Nephron (organoid): ENCODE measurements at regions not wholly inside any gene's neighbourhood (a gene's known extent, or its start where the extent isn't known, plus 50 kb on each side); places are given as distances from the start of the nearest gene placed in this dataset.

Experiments
- H3K27ac Mint-ChIP-seq, 3 experiments: 2 replicates each; pipeline ENCODE4 v1.8.0; 2020; ENCODE audit warnings: mixed read lengths in 3 of 3, mild to moderate bottlenecking in 2 of 3, moderate library complexity in 1 of 3
- H3K27me3 Mint-ChIP-seq: 2 replicates; pipeline ENCODE4 v1.8.0; 2021; ENCODE audit warnings: low read depth, mild to moderate bottlenecking, moderate library complexity, mixed read lengths
- H3K36me3 Mint-ChIP-seq: 2 replicates; pipeline ENCODE4 v1.8.0; 2020; ENCODE audit warnings: low read depth, mixed read lengths
- H3K4me1 Mint-ChIP-seq: 2 replicates; pipeline ENCODE4 v1.8.0; 2020; ENCODE audit warnings: mixed read lengths
- H3K4me3 Mint-ChIP-seq, 3 experiments: 2 replicates each; pipeline ENCODE4 v1.8.0; 2020; ENCODE audit warnings: mild to moderate bottlenecking in 3 of 3, mixed read lengths in 3 of 3, moderate library complexity in 2 of 3
- H3K9me3 Mint-ChIP-seq: 2 replicates; pipeline ENCODE4 v1.8.0; 2020; ENCODE audit warnings: mixed read lengths
- CTCF ChIP-seq, 3 experiments: fragments of 200-600 bp; sonication (generic); IDR thresholded peaks; one replicate each; pipeline ENCODE4 v1.5.0; 2021; ENCODE audit warnings: antibody characterized with exemption in 3 of 3; ENCODE audit not compliant: unreplicated experiment in 3 of 3

DNA sequence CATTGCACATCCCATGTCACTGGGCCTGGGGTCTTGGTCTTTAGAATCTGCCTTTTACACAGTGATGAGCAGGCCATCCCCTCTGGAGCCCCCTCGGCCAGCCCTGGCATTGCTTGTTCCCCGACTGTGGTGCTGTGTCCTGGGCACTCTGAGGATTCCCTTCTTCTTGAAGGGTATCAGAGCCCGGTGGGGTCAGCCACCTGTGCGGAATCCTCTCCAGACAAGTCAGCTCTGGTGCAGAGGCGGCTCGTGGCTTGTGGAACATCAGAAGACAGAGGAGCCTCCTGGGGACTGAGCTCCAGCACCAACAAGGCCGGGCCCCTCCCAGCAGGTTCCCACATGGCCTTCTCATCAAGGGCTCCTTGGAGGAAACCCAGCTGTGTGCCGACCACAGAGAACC lies 57.9 kb upstream of the AJAP1 start:
- Mint-ChIP-seq H3K27me3 (peaks cover 14% of the 10 kb centered on the region), H3K9me3 (no peaks in the 10 kb centered on the region), H3K4me3 (no peak overlapping the region), H3K27ac (no peak overlapping the region), H3K36me3 (no peaks in the 10 kb centered on the region), H3K4me1 (no peaks in the 10 kb centered on the region)
- TF ChIP-seq CTCF (IDR thresholded peaks at IDR 0.05; ENCODE audit: unreplicated experiment in 3 of 3): no peak

DNA sequence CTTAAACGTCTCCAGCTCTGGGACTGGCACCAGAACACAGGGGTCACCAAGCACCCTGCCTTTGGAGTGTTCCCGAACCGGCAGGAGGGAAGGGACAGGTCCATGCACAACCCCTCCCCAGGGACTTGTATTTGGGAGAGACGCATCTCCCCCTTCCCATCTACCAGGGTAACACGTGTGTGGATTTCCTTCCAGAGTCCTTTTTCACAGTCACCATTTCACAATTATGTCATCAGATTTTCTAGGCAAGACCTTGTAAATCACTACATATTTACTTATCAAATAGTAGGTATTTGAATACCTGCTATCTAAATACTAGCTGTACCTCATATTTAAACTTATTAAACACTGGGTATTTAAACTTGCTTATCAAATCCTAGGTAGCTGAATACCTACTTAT lies 57.4 kb upstream of the AJAP1 start:
- Mint-ChIP-seq H3K4me3 (no peak overlapping the region), H3K36me3 (no peaks in the 10 kb centered on the region), H3K4me1 (no peaks in the 10 kb centered on the region), H3K27me3 (peaks cover 19% of the 10 kb centered on the region), H3K27ac (no peak overlapping the region), H3K9me3 (no peaks in the 10 kb centered on the region)
- no peak for TF ChIP-seq CTCF (IDR thresholded peaks at IDR 0.05; ENCODE audit: unreplicated experiment in 3 of 3)

GRCh38 chr1:4598561-4598960 lies 55.8 kb upstream of the AJAP1 start:
- Mint-ChIP-seq H3K9me3 (no peaks in the 10 kb centered on the region), H3K27ac (no peak overlapping the region), H3K27me3 (peaks cover 29% of the 10 kb centered on the region), H3K4me1 (no peaks in the 10 kb centered on the region), H3K36me3 (no peaks in the 10 kb centered on the region), H3K4me3 (no peak overlapping the region)
- no peak for TF ChIP-seq CTCF (IDR thresholded peaks at IDR 0.05; ENCODE audit: unreplicated experiment in 3 of 3)

DNA sequence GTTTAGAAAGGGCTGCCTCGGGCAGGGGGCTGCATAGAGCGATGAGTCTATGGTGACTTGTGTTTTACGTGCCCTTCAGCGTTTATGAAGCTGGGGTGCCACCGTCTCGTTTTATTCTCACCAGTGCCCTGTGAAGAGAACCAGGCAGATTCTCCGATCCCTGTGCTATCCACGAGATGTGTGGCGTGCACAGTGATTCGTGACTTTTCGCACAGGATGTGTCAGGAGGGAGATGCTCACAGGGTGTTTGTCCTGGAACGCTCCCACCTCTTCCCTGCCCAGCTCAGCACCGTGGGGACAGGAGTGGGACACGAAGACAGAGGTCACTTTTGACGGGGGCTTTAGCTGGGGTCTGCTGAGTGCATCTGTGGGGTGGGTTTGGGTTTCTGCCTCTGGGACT lies 54.9 kb upstream of the AJAP1 start:
- no peak for TF ChIP-seq CTCF (IDR thresholded peaks at IDR 0.05; ENCODE audit: unreplicated experiment in 3 of 3)
- no peak overlapping the region for H3K27ac Mint-ChIP-seq
- no peak overlapping the region for H3K4me3 Mint-ChIP-seq
- no peaks in the 10 kb centered on the region for H3K9me3 Mint-ChIP-seq
- H3K4me1 Mint-ChIP-seq: no peaks in the 10 kb centered on the region
- peaks cover 29% of the 10 kb centered on the region for H3K27me3 Mint-ChIP-seq
- no peaks in the 10 kb centered on the region for H3K36me3 Mint-ChIP-seq

DNA sequence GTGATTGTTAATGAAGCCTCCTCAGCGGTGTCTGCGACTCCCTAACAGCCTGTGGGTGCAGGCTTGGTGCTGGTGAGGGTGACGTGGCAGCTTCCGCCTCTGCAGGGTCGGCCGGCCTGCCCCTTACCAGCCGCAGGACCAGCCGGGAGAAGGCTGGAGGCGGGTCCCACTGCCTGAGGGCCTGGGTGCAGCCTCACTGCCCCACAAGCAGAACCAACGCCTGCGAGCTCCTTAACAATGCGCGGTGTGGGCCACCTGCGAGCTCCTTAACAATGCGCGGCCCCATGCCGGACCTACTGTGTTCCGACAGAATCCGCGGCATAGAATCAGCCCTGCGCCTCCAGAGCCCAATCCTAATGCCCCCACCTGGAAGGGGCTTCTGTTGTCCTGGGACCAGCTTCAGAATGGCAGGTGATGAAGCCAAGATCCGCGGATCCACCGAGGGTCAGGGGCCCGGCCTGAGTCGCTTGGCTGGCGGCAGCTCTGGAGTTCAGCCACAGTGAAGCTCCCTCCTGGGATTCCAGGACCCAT lies 54.4 kb upstream of the AJAP1 start:
- no peaks in the 10 kb centered on the region for H3K9me3 Mint-ChIP-seq
- no peaks in the 10 kb centered on the region for H3K4me1 Mint-ChIP-seq
- H3K4me3 Mint-ChIP-seq: no peak overlapping the region
- TF ChIP-seq CTCF (IDR thresholded peaks at IDR 0.05; ENCODE audit: unreplicated experiment in 3 of 3): no peak
- H3K27me3 Mint-ChIP-seq: peaks cover 29% of the 10 kb centered on the region
- no peak overlapping the region for H3K27ac Mint-ChIP-seq
- no peaks in the 10 kb centered on the region for H3K36me3 Mint-ChIP-seq

DNA sequence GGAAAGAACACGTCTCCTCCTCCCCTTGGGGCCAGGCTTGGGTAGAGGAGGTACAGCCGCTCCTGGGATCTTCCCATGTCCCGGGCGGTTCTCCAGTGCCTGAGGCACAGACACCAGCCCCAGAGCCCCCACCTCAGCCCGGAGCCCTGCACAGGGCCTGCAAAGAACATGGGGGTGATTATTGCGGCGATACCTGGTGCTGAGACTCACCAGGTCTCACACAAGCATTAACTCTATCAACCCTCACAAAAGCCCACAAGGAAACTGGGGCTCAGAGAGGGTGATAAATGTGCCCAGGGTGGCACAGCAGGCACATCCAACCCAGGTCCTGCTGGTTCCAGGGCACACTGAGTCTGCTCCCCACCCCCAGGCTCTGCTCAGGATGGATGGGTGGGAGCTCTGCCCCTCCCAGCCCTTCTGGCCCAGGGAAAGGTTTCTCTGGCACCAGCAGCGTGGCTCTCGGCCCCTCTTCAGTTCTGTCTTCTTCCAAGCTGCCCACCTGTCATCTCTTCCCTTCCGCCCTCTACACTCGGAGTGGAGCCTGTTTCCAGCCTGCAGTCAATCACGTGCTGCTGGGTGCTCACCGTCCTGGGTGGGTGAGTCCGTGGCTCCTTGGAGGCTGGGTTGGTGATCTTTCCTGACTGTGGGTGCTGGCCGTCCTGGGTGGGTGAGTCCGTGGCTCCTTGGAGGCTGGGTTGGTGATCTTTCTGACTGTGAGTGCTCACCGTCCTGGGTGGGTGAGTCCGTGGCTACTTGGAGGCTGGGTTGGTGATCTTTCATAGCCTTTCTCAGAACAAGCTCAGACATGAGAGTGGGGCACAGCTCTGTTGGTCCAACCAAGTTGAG lies 53.6 kb upstream of the AJAP1 start:
- Mint-ChIP-seq H3K4me1 (peaks cover 4% of the 10 kb centered on the region), H3K9me3 (no peaks in the 10 kb centered on the region), H3K36me3 (no peaks in the 10 kb centered on the region), H3K27me3 (peaks cover 37% of the 10 kb centered on the region), H3K27ac (no peak overlapping the region), H3K4me3 (no peak overlapping the region)
- no peak for TF ChIP-seq CTCF (IDR thresholded peaks at IDR 0.05; ENCODE audit: unreplicated experiment in 3 of 3)
